Psoas muscle (tissue), 7 donors: ENCODE measurements at regions not wholly inside any gene's neighbourhood (a gene's known extent, or its start where the extent isn't known, plus 50 kb on each side); places are given as distances from the start of the nearest gene placed in this dataset.

Experiments
- ATAC-seq, 4 donors: fragments of 200-7000 bp; cut with Tn5 transposase; one replicate each; pipeline ENCODE4 v1.9.1; 2020; ENCODE audit warnings: moderate library complexity in 3 of 4, mild to moderate bottlenecking in 2 of 4
- DNase-seq, 2 donors: peaks; one replicate each; pipeline ENCODE4 v3.0.0-alpha.2; 2020
- H3K27ac ChIP-seq: fragments of 200-600 bp; one replicate; pipeline ENCODE4 v1.8.0; 2022
- H3K27me3 ChIP-seq, 3 donors: fragments of 200-600 bp in 1 of 3; one replicate each; pipeline versions ENCODE4 v1.6.1 to v1.8.0; 2013 to 2022; ENCODE audit warnings: low read length in 2 of 3, mild to moderate bottlenecking in 2 of 3, moderate library complexity in 1 of 3; ENCODE audit not compliant: insufficient read depth in 3 of 3
- H3K36me3 ChIP-seq, 2 donors: fragments of 200-600 bp in 1 of 2; one replicate each; pipeline versions ENCODE4 v1.6.1 to v1.8.0; 2013 to 2022; ENCODE audit warnings: low read depth in 1 of 2, mild to moderate bottlenecking in 1 of 2, moderate library complexity in 1 of 2; ENCODE audit not compliant: insufficient read depth in 1 of 2
- H3K4me1 ChIP-seq: fragments of 200-600 bp; one replicate; pipeline ENCODE4 v1.8.0; 2022
- H3K4me3 ChIP-seq: fragments of 200-600 bp; one replicate; pipeline ENCODE4 v1.8.0; 2022; ENCODE audit warnings: mild to moderate bottlenecking
- H3K9me3 ChIP-seq: fragments of 200-600 bp; one replicate; pipeline ENCODE4 v1.8.0; 2022
- WGBS, 3 donors: extraction: QIAGEN DNeasy Blood & Tissue Kit; methylation state at CpG; one replicate each; pipeline versions ENCODE4 v1.1.6 to v1.1.7; 2013; 5-methylcytosine and 5-hydroxymethylcytosine counted together
- intact Hi-C, 2 donors: fragments of 100-400 bp; cut with DNase I; formaldehyde crosslinking; loops; one replicate each; pipeline versions ENCODE4 v1.11.0 to v1.14.2; 2022
- TF ChIP-seq, protein P1 (sequence below): fragments of 200-600 bp; IDR thresholded peaks from one replicate; pipeline ENCODE4 v1.8.0; 2022; ENCODE audit warnings: antibody characterized with exemption
- donor health status: healthy with polysubstance abuse.
- donor health status: DM: no; HTN: no; CAD: no; lungs with moderate emphysema.
- donor health status: Bipolar disorder and iron deficiency.
- donor health status: healthy.
- donor health status: DM: yes; HTN: yes; CAD: no.
- donor health status: DM: no; HTN: no; CAD: no.
- donor health status: DM: yes; HTN: yes; CAD: no.

DNA sequence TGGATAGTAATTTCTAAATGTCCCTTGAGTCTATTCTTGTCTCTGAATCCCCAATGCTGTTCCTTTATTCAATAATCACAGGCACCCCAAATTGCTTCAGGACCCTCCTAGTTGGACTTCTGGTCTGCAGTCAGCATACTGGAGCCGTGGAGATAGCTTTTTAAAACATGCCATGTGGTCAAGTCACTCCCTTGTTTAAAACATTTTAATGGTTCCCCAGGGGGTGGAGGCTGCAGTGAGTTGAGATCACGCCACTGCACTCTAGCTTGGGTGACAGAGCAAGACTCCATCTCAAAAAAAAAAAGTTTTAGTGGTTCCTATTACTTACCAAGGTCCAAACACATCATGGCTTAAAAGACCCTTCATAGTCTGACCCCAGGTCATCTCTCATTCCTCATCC is 220.3 kb downstream of the ADAMTS15 start:
- intact Hi-C loops: no loop called here
- Histone ChIP-seq H3K36me3 (no peaks in the 10 kb centered on the region), H3K27me3 (no peaks in the 10 kb centered on the region), H3K27ac (no peak overlapping the region), H3K4me1 (peaks cover 24% of the 10 kb centered on the region), H3K9me3 (no peaks in the 10 kb centered on the region), H3K4me3 (no peak overlapping the region)
- 50 to 64% (median 57%) methylated on average over 2 of the region's 2 CpGs for WGBS, 3 donors
- ATAC-seq (no peak), DNase-seq (no peak)
- TF ChIP-seq, protein P1, sequence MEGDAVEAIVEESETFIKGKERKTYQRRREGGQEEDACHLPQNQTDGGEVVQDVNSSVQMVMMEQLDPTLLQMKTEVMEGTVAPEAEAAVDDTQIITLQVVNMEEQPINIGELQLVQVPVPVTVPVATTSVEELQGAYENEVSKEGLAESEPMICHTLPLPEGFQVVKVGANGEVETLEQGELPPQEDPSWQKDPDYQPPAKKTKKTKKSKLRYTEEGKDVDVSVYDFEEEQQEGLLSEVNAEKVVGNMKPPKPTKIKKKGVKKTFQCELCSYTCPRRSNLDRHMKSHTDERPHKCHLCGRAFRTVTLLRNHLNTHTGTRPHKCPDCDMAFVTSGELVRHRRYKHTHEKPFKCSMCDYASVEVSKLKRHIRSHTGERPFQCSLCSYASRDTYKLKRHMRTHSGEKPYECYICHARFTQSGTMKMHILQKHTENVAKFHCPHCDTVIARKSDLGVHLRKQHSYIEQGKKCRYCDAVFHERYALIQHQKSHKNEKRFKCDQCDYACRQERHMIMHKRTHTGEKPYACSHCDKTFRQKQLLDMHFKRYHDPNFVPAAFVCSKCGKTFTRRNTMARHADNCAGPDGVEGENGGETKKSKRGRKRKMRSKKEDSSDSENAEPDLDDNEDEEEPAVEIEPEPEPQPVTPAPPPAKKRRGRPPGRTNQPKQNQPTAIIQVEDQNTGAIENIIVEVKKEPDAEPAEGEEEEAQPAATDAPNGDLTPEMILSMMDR: no peak

DNA sequence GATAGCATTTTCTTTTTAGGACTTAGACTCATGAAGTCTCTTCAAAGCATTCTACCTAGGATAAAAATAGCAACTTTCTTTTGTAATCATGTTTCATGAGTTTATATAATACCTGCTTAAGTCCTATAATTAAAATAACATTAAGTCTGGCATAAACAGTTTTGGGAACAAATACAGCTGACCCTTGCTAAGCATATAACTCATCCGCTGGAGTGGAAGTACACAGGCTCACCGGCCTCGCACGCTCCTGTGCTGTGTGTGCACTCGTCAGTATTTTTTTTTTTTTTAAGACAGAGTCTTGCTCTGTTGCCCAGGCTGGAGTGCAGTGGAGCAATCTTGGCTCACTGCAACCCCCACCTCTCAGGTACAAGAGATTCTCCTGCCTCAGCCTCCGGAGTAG is 221.8 kb downstream of the ADAMTS15 start:
- H3K36me3 ChIP-seq: no peaks in the 10 kb centered on the region
- no peaks in the 10 kb centered on the region for H3K27me3 ChIP-seq
- ATAC-seq (peak in 2 of 4 donors; percentile 46 to 47), DNase-seq (no peak)
- intact Hi-C loops: loop anchor here (5.0 to 10.0 kb wide), 3 partner anchors 155 to 233 kb away; partner anchors contain the start of gene ADAMTS15 (in 1 of the 2)
- no peak overlapping the region for H3K27ac ChIP-seq
- H3K9me3 ChIP-seq: no peaks in the 10 kb centered on the region
- H3K4me1 ChIP-seq: peaks cover 31% of the 10 kb centered on the region
- H3K4me3 ChIP-seq: no peak overlapping the region
- TF ChIP-seq, protein P1: no peak
- WGBS, 3 donors: 39 to 52% (median 45%) methylated on average over 6 of the region's 6 CpGs

DNA sequence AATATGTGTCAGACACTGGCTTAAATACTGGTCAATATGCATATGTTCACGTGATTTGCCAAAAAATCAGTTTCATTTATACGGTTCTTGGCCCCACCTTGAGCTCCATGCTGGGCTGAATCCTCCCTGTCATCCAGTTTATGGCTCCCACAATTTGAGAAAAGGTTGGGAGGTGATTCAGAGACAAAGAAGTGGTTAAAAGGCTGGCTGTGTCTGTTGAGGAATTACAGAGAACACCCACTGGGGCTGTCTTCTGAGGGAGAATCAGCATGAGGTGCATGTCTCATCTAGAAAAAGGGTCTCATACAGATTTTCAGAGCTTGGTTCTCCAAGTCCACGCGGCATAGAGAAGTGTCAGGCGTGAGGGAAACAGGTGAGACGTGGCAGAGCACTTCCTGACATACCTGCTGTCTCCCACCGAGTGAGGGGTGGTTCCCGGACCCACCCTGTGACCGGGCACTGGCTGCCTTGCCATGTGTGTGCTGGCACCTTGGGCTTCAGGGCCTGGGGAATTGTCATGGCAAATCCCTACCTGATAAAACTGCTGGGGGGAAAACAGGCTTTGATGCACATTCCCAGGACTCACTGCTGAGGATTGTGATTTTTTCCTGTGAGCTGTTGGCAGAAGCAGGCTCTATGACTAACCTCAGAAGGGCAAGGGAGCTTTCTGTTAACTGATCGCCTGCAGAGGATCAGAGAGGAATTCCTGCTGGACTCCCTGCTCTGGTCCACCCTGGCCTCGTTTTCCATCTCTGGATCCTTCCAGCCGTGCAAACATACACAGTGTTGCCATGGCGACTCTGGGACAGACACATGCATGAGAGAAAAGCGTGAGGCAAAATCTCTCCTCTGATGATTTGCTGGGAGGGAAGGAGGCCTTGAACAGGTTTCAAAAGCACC is 223.6 kb downstream of the ADAMTS15 start:
- TF ChIP-seq, protein P1: no peak
- Histone ChIP-seq H3K4me3 (no peak overlapping the region), H3K4me1 (peaks cover 44% of the 10 kb centered on the region), H3K9me3 (no peaks in the 10 kb centered on the region), H3K27ac (no peak overlapping the region), H3K36me3 (no peaks in the 10 kb centered on the region), H3K27me3 (no peaks in the 10 kb centered on the region)
- DNase-seq (peak; percentile 54 to 73), ATAC-seq (peak; percentile 59 to 80 (median 62))
- intact Hi-C loops: loop anchor here (5.0 to 10.0 kb wide), 3 partner anchors 153 to 235 kb away; partner anchors contain the start of gene ADAMTS15 (in 1 of the 2)
- 36 to 44% (median 40%) methylated on average over 14 of the region's 14 CpGs for WGBS, 3 donors

DNA sequence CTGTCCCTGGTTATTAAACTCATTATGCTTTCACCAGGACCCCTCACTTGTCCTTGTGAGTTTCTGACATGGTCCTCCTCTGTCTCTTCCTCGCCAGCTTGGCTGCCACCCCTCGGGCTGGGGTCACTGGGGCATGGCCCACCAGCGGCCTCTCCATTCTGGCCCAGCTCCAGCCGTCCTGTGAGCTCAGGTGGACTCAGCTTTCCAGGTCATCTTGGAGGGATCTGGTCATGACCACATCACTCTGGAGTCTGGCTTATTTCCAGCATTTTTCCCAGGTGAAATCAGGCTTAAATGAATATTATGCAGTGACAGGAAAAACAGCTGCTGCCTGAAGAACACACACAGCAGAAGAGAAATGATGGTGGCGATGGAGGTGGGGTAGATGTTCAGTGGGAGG is 224.5 kb downstream of the ADAMTS15 start:
- Histone ChIP-seq H3K36me3 (no peaks in the 10 kb centered on the region), H3K4me1 (peaks cover 49% of the 10 kb centered on the region), H3K9me3 (no peaks in the 10 kb centered on the region), H3K27ac (no peak overlapping the region), H3K27me3 (no peaks in the 10 kb centered on the region), H3K4me3 (no peak overlapping the region)
- no peak for DNase-seq
- ATAC-seq: no peak
- WGBS, 3 donors: 56 to 62% (median 57%) methylated on average over 5 of the region's 5 CpGs
- TF ChIP-seq, protein P1: no peak
- intact Hi-C loops: loop anchor here (5.0 to 10.0 kb wide), 3 partner anchors 152 to 236 kb away; partner anchors contain the start of gene ADAMTS15 (in 1 of the 2)
